Upper lobe of left lung (tissue), 4 donors: ENCODE measurements at regions not wholly inside any gene's neighbourhood (a gene's known extent, or its start where the extent isn't known, plus 50 kb on each side); places are given as distances from the start of the nearest gene placed in this dataset.

Experiments used
- POLR2A ChIP-seq, 4 donors: fragments of 450-650 bp; IDR thresholded peaks; one replicate each; pipeline ENCODE4 v1.5.1; 2016 to 2017; ENCODE audit warnings: antibody characterized with exemption in 4 of 4, mild to moderate bottlenecking in 2 of 4
- TF ChIP-seq, protein P1 (sequence below), 6 experiments: fragments of 450-650 bp in 4 of 6; fragments of 200-600 bp in 2 of 6; sonication (generic) in 2 of 6; IDR thresholded peaks; one replicate each; pipeline ENCODE4 v1.5.1; 2016 to 2019; ENCODE audit warnings: antibody characterized with exemption in 6 of 6

DNA sequence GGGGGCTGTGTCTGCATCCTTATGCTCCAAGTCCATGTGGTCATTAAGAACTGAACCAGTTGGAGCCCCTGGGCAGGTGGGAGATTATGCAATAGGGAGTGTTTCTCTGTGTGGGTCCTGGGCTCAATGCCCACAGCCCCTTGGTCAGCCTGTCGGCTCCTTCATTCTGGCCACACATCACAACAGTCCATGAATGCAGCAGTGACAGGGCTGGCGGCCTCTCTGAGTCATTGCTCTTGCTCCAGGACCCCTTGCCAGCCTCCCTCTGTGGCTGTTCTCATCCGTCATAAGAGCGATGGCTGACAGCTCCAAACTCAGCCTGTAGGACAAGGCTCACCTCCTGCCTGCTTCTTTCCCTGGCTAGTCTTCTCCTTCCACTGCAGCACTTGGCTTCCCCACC lies 609.5 kb upstream of the CDH4 start:
- TF ChIP-seq POLR2A (IDR thresholded peaks at IDR 0.05): no peak
- TF ChIP-seq, protein P1, sequence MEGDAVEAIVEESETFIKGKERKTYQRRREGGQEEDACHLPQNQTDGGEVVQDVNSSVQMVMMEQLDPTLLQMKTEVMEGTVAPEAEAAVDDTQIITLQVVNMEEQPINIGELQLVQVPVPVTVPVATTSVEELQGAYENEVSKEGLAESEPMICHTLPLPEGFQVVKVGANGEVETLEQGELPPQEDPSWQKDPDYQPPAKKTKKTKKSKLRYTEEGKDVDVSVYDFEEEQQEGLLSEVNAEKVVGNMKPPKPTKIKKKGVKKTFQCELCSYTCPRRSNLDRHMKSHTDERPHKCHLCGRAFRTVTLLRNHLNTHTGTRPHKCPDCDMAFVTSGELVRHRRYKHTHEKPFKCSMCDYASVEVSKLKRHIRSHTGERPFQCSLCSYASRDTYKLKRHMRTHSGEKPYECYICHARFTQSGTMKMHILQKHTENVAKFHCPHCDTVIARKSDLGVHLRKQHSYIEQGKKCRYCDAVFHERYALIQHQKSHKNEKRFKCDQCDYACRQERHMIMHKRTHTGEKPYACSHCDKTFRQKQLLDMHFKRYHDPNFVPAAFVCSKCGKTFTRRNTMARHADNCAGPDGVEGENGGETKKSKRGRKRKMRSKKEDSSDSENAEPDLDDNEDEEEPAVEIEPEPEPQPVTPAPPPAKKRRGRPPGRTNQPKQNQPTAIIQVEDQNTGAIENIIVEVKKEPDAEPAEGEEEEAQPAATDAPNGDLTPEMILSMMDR (IDR thresholded peaks at IDR 0.05): no peak
